GM21526 (cell line): ENCODE measurements at regions not wholly inside any gene's neighbourhood (a gene's known extent, or its start where the extent isn't known, plus 50 kb on each side); places are given as distances from the start of the nearest gene placed in this dataset.

ENCODE experiments used
- ATAC-seq: cut with Tn5 transposase; IDR thresholded peaks from one replicate; pipeline ENCODE4 v1.9.1; 2021; ENCODE audit warnings: moderate library complexity; ENCODE audit not compliant: unreplicated experiment, low FRiP score

DNA sequence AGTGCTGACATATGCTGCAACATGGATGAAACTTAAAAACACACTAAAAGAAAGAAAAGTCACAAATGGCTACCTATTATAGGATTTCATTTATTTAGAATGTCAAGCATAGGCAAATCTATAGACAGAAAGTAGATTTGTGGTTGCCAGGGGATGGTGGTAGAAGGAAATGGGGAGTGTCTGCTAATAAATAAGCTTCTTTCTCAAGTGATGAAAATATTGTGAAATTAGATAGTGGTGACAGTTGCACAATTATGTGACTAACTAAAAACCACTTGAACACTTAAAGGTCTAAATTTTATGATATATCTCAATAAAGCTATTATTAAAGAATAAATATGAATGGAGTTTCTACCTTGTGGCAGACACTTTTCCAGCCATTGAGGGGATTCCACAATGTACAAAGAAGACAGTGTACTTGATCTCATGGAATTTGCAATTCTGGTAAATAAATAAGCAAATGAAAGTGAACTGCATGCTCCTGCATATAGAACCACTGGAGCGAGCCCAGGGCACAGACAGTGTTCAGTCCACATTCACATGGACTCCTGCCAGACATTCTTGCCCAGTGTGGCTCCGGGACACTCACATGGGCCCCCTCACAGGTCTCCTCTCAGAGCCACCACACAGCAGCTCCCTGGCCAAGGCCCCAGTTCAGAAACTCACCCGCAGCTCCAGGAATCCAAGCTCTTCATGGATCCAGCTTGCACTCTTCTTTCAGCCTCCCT, 107.1 kb upstream of the ARID2 start:
- ATAC-seq: no peak

GRCh38 chr12:45623221-45623620, 106.3 kb upstream of the ARID2 start:
- no peak for ATAC-seq

DNA sequence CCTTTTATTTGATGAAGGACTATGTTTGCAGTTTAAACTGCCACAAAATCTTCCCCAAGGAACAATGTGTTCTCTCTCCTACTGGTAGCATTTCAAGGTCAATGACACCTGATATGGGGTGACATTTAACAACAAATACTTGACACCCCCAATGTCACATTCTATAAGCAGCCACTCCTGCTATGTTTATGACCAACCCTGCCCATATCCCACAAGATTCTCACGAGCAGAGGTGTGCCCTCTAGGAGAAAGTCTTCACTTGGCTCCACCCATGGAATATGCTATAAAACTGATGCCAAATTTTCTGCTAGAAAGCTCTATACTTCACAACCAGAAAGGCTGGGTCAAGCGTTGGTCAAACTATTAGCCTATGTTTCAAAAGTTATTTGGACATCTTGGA, 105.6 kb upstream of the ARID2 start:
- no peak for ATAC-seq

GRCh38 chr12:45626965-45627364, 102.5 kb upstream of the ARID2 start:
- ATAC-seq: no peak

- ATAC-seq: no peak
Observed at GRCh38 chr12:45627407-45628069, 102.0 kb upstream of the ARID2 start.

DNA sequence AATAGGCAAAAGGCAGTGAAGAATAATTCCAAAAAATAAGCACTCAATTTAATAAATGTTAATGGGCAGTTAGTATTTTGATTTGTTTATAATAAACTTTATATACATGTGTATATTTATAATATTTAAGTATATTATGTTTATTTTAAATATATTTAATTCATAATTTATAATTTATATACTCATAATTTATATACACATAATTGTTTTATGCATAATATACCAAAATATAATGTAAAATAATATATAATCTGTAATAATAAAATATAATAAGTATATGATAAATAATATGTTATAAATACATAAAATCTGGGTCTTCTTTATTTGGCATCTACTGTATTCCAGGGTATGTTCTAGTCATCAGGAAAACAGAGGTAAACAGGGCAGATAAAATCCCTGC, 100.2 kb upstream of the ARID2 start:
- no peak for ATAC-seq

DNA sequence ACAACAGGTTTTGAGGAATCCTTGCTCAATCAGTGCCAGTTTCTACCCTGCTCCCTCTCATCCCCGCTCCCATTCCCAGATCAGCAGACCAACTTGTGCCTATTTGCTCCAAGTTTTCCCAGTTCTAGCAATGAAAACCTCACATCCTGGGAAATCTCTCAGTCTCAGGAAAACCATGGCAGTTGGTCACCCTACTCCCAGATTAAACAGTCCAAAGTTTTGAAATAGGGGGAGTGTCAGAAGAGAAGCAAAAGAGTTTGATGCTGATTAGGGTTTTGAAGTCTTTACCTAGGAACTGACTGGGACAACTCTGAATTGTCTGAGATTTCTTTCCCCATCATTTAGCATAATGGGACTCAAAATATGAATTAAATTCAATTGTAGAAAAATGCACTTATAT, 95.8 kb upstream of the ARID2 start:
- no peak for ATAC-seq

DNA sequence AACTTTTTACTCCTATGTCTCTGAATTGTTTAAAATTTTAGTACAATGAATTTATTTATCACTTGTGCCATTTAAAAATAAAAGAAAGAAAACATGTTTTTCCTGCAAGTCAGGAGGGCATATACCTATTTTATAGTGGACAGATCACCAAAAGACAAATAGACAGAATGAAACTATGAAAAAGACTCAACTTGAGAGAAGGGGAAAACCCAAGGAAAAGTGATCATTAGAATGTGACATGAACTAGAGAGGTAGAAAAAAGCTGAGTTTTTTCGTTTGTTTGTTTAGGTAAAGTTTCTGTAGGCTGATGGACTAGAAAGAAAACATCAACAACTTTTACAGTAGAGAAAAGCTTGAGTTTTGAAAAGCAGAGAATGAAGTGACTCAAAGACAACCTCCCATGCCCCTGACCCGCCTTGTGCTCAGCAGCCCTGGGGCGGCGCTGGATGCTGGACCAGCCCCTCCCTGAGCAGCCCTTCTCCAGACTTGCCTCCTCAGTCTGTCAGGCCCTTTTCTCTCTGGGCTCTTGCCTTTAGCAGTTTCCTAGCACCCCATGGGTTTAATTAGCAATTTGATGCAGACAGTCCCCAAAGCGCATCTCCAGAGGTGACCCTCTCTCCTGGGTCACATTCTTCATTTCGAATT, 95.1 kb upstream of the ARID2 start:
- ATAC-seq: no peak

DNA sequence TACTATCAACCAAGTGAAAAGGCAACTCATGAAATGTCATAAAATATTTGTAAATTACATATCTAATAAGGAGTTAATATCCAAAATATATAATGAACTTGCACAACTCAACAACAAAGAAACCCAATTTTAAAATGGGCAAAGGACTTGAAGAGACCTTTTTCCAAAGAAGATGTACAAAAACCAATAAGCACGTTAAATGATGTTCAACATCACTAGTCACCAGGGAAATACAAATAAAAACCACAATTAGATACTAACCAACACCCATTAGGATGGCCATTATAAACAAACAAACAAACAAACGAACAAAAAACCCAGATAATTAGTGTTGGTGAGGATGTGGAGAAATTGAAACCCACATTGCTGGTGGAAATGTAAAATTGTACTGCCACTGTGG, 92.3 kb upstream of the ARID2 start:
- ATAC-seq: no peak

DNA sequence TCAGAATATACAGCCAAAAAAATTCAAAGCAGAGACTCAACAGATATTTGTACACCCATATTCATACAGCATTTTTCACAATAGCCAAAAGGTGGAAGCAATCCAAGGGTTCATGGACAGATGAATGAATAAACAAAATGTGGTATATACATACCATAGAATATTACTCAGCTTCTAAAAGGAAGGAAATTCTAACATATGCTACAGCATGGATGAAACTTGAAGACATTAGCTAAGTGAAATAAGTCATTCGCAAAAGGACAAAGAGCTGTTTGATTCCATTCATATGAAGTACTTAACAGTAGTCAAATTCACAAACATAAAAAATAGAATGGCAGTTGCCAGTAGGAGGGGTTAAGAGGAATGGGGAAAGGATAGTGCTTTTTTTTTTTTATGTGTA, 91.8 kb upstream of the ARID2 start:
- no peak for ATAC-seq

DNA sequence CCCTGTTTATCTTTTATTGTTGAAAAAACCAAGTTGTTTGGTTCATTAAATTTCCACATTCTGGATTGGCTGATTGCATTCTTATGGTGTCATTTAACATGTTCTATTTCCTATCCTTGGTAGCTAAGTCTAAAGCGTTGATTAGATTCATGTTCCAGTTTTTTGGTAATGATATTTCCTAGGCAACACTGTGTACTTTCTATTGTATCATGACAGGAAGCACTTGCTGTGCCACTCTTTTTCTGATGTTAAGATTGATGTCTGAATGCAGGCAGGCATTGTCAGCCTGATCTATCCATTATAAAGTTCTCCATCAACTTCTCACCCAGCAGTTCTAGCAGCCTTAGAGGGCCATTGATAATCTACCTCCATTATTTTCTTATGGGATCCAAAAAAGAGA, 91.1 kb upstream of the ARID2 start:
- no peak for ATAC-seq

DNA sequence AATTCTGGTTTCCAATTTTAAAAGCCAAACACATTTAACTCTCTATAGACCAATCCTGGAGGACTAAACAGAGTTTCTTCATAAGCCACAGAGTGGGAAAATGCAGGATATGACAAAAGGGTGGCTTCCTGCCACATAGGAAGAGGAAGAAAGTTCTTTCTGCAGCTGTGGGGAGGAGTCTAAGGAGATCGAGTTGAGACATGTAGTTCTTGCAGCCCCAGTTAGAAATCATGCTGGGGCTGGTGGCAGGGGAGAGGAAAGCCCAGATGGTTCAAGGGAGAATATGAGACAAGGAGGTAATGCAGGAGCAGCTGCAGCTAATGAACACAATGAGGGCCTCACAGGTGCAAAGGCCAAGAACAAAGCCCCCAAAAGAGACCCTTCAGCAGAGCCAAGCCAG, 85.0 kb upstream of the ARID2 start:
- no peak for ATAC-seq

- no peak for ATAC-seq
Observed at GRCh38 chr12:45646851-45647581, 82.5 kb upstream of the ARID2 start.

DNA sequence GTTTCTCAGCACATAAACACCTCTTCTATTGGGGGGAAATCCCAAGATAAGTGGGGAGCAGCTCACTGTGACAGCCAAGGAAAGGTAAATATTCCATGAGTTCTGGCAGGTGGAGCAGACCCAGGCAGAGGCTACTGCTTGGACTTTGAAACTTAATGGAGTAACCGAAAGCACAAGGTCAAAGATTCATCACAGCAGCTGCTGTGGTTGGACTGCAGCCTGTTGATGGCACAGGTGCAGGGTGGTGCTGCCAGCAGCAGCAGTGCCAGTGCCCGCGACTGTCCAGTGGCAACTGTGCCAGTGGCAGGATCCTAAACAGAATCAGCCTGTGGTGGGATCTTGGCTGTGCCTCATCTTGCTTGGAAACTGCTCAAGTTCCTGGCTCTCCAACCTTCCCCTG, 81.4 kb upstream of the ARID2 start:
- ATAC-seq: no peak

DNA sequence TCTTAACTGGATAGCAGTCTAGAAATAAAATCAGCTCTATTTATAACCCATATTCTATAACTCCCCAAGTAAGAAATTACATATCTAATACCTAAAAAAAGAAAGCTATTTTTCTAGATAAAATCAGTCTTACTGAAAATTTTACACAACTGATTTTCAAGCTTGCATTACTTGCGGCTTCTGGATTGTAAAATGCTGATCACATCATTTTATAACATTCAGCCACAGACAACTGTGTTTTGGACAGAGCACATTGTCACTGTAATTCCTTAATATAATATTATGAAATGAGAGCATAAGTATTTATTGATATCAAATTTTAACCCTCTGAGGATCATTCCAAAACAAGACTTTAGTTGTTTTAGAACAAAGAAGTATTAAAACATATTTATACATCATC, 78.5 kb upstream of the ARID2 start:
- ATAC-seq: no peak

DNA sequence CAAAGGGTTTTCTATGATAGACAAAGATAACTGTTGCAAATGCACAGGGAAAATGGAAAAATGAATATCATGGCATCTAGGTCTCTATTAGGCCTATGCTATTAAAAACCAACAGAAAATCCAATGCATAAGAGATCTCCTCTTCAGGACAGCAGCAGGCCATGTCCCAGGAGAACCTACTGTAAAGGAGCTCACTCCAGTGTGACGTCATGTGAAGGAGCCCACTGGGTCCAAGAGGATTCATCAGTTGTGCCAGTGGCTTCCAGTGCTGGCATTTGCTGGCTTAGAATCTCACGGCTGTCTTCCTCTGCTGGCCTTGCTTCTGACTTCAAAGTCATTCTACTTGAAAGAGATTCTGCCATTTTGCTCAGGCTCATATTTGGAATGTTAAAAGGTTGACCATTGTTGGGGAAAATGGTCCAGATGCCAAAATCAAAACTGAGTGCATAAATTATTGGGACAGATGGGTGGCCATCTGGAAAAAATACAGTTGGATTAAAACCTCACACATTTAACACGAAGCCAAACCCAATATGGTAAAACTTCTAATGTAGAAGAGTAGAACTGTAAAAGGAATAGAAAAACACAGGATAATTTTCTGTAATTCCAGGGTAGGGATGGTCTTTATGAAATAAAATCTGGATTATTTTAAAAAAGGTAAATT, 75.4 kb upstream of the ARID2 start:
- no peak for ATAC-seq

- no peak for ATAC-seq
Observed at GRCh38 chr12:45655186-45655585, 74.3 kb upstream of the ARID2 start.

DNA sequence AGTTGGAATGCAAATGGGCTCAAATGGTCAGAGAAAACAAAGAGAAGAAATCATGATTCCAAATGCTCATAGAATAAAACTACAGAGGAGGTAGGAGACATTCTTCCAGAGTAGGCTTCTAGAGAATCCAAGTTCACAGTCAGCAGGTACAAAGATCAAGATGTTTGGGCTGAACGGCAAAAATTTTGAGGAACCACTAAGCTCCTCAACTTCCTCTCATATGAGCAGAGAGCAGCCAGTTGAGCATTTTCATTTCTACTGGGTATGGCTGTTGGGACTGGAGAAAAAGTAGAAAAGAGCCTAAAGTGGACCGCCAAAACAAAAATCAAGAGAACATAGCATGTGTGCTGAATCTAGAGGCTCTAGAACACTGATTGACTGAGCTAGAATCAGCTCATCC, 73.8 kb upstream of the ARID2 start:
- no peak for ATAC-seq

GRCh38 chr12:45658020-45658419, 71.5 kb upstream of the ARID2 start:
- no peak for ATAC-seq

GRCh38 chr12:45660330-45660729, 69.2 kb upstream of the ARID2 start:
- ATAC-seq: no peak

- no peak for ATAC-seq
Observed at GRCh38 chr12:45663455-45663854, 66.1 kb upstream of the ARID2 start.
